ENCODE measurements at regions not wholly inside any gene's neighbourhood (a gene's known extent, or its start where the extent isn't known, plus 50 kb on each side); places are given as distances from the start of the nearest gene placed in this dataset.

GRCh38 chr13:19071161-19071936 lies 110.3 kb downstream of the TUBA3C start:
- H3K27ac ChIP-seq, result no peak overlapping the region
- TF ChIP-seq ZFX (IDR thresholded peaks at IDR 0.05; ENCODE audit: borderline replicate concordance), result no peak
- no peak for TF ChIP-seq CTCF (IDR thresholded peaks at IDR 0.05)

- no peak overlapping the region for H3K27ac ChIP-seq
- TF ChIP-seq ZFX (IDR thresholded peaks at IDR 0.05; ENCODE audit: borderline replicate concordance) (no peak), CTCF (IDR thresholded peaks at IDR 0.05) (no peak)
These were observed 111.3 kb downstream of the TUBA3C start for GRCh38 chr13:19070398-19070735.

- TF ChIP-seq ZFX (IDR thresholded peaks at IDR 0.05; ENCODE audit: borderline replicate concordance) (no peak), CTCF (IDR thresholded peaks at IDR 0.05) (no peak)
- H3K27ac ChIP-seq, result no peak overlapping the region
These were observed 111.8 kb downstream of the TUBA3C start for GRCh38 chr13:19069684-19070397.

- TF ChIP-seq ZFX (IDR thresholded peaks at IDR 0.05; ENCODE audit: borderline replicate concordance), result no peak
- no peak for TF ChIP-seq CTCF (IDR thresholded peaks at IDR 0.05)
- no peak overlapping the region for H3K27ac ChIP-seq
These were observed 112.9 kb downstream of the TUBA3C start for GRCh38 chr13:19068691-19069090.

GRCh38 chr13:19067767-19068166 lies 113.9 kb downstream of the TUBA3C start:
- TF ChIP-seq CTCF (IDR thresholded peaks at IDR 0.05) (no peak), ZFX (IDR thresholded peaks at IDR 0.05; ENCODE audit: borderline replicate concordance) (no peak)

DNA sequence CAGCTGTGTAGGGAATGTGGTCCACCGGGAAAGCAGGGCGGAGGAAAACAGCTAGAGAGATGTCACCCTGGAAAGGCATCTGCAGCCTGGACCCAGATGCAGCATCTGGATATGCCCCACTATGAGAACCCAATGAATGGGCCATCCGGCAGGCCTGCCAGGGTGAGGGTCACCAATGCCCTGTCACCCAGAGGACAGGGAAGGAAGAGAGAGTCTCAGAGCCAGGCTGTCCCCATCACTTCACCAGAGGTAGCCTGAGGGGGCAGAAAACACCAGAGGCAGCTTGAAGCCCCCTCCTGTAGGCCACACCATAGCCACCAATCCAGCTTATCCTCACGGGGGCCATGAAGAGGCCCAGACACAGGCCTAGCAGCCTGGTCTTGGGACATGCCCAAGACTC lies 118.8 kb downstream of the TUBA3C start:
- H3K27ac ChIP-seq, result no peak overlapping the region
- no peak for TF ChIP-seq ZFX (IDR thresholded peaks at IDR 0.05; ENCODE audit: borderline replicate concordance)
- no peak for TF ChIP-seq CTCF (IDR thresholded peaks at IDR 0.05)

More at GRCh38 chr13:19067767-19068166, 113.9 kb downstream of the TUBA3C start:
- no peak overlapping the region for H3K27ac ChIP-seq

- no peak for TF ChIP-seq CTCF (IDR thresholded peaks at IDR 0.05)
- no peak for TF ChIP-seq ZFX (IDR thresholded peaks at IDR 0.05; ENCODE audit: borderline replicate concordance)
- no peak overlapping the region for H3K27ac ChIP-seq
These were observed 119.5 kb downstream of the TUBA3C start for GRCh38 chr13:19062019-19062646.

Data from 22Rv1 (cell line).